RCC 7860 (cell line): ENCODE measurements at regions not wholly inside any gene's neighbourhood (a gene's known extent, or its start where the extent isn't known, plus 50 kb on each side); places are given as distances from the start of the nearest gene placed in this dataset.
"Not testable (repeated sequence)": the region's sequence is repeated elsewhere in the genome, so short reads cannot be mapped to it uniquely, and the experiment has no call there.

Experiments used
- DNase-seq: peaks from one replicate; pipeline ENCODE4 v3.0.0-alpha.2; 2015; ENCODE audit warnings: low spot score
- FAIRE-seq: peaks from 2 replicates; lab custom pipeline; 2012; peaks lifted over from hg19 to GRCh38; lab: Jason Lieb, UNC

DNA sequence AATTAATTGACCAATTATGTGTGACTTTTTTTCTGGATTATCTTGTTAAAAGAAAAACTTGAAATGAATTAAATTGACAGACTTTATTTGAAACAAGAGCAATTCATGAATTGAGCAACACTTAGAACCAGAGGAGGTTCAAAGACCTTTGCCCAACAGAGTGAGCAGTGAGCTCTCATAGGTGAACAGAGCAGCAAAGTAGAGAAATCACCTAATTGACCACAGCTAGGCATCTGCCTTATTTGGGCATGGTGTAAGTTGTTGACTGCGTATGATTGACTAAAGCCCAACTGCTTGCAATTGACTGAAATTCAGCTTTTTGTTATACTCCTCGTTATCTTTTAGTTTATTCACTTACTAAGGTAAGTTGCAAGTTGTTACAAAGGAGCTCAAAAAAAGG is 1216.0 kb upstream of the ALCAM start:
- DNase-seq (no peak), FAIRE-seq (no peak)

DNA sequence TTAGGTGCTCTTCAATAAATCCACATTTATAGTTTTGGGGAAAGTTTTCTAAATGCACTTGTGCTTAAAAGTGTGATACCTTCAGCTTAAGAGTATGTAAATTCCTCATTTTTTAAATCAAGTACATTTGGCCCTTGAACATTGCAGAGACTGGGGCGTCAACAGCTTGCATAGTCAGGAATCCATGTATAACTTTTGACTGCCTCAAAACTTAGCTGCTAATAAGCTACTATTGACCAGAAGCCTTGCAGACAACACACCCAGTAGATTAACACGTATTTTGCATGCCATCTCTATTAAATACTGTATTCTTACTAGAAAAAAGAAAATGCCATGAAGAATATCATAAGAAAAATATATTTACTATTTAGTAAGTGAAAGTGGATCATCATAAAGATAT is 1211.8 kb upstream of the ALCAM start:
- FAIRE-seq (no peak), DNase-seq (no peak)

DNA sequence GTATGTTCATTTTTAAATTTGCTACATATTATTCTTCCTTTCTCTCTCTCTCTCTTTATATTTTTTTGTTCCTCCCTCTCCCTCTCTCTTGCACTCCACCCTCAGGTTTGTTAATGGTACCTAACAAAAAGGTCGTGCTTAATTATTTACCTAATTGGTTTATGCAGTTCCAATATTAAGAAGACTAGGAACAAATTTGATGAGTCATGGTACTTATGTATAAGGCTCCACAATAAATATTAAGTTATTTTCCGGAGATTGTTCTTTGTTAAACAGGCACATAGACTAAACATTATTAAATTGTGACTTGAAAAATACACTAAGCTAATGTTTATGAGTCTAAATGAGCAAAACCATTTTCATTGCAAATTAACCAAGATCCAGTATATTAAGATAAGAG is 1200.8 kb upstream of the ALCAM start:
- FAIRE-seq (no peak), DNase-seq (no peak)

DNA sequence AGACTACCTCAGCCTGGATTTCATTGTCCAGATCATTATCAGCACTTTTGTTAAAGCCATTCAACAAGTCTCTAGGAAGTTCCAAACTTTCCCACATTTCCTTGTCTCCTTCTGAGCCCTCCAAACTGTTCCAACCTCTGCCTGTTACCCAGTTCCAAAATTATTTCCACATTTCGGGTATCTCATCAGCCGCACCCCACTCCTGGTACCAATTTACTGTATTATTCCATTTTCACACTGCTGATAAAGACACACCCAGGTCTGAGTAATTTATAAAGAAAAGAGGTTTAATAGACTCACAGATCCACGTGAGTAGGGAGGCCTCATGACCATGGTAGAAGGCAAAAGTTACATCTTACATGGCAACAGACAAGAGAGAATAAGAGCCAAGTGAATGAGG is 1198.3 kb upstream of the ALCAM start:
- FAIRE-seq (no peak), DNase-seq (no peak)

GRCh38 chr3:104175696-104176095 is 1191.0 kb upstream of the ALCAM start:
- no peak for DNase-seq
- no peak for FAIRE-seq

- FAIRE-seq (no peak), DNase-seq (no peak)
These were observed 1190.0 kb upstream of the ALCAM start for GRCh38 chr3:104176706-104177105.

- DNase-seq: no peak
- FAIRE-seq: no peak
These were observed 1188.0 kb upstream of the ALCAM start for GRCh38 chr3:104178680-104179079.

- FAIRE-seq (no peak), DNase-seq (no peak)
These were observed 1185.8 kb upstream of the ALCAM start for GRCh38 chr3:104180906-104181305.

DNA sequence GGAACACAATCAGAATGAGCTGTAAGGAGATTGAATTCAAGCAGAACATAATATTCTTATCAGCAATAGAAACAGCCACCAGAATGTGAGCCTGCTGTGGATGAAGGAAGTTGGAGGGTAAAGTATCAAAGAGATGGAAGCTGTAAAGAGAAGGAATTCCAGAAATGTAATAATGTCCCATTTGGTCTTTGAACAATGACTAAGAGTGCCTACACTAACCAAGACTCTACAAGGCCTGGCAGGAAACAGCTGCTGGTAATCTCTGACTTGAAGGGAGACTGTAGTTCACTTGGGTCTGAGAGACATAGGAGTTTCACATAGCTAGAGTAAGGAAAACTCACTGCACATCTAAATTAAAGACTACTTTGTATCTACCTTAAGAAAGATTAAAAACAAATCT is 1176.0 kb upstream of the ALCAM start:
- no peak for DNase-seq
- FAIRE-seq: no peak

GRCh38 chr3:104198131-104198530 is 1168.6 kb upstream of the ALCAM start:
- no peak for DNase-seq
- FAIRE-seq: no peak

DNA sequence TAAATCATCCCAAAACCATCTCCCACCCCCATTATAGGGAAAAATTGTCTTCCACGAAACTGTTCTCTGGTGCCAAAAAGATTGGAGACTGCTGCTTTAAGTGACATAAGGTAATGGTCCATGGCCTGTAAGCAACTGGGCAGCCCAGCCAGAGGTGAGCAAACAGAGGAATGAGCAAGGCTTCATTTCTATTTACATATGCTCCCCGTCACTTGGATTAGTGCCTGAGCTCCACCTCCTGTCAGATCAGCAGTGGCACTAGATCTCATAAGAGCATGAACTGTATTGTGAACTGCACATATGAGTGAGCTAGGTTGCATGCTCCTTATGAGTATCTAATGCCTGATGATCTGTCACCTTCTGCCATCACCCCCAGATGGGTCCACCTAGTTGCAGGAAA is 1159.8 kb upstream of the ALCAM start:
- DNase-seq (no peak), FAIRE-seq (no peak)

DNA sequence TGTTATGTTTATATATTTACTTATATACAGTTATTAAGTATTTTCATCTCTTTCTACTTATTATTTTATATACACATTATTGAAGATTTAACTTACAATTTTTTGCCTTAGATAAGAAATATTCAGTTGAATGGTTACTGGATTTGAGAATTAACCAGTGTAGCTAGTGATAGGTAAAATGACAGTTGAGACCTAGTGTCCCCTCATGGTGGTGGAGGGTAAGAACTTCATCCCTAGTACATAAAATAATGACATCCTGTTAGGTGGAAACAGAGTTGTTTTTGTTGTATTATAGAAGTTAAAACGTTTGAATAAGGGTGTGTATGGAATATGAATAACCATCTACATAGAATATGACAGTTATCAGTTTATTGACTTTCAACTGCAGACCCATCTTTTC is 1152.4 kb upstream of the ALCAM start:
- FAIRE-seq: no peak
- DNase-seq: no peak

DNA sequence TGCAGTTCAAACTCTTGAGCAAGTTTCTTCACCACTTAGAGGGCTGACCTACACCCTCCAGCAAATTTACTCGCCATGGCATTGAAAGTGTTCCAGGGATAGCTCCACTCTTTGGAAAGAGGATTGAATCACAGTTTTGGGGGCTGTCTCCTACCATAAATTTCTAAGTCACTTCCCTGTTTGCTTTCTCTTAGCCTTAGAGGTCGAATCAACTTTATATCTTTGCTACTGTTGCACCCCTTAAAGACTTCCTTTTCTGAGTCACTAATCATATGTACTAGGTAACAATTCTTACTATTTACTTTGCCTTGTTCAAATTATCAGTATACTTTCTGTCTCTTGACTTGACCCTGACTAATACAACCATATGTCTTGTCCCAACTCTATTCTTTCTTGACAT is 1151.8 kb upstream of the ALCAM start:
- DNase-seq: no peak
- FAIRE-seq: no peak

DNA sequence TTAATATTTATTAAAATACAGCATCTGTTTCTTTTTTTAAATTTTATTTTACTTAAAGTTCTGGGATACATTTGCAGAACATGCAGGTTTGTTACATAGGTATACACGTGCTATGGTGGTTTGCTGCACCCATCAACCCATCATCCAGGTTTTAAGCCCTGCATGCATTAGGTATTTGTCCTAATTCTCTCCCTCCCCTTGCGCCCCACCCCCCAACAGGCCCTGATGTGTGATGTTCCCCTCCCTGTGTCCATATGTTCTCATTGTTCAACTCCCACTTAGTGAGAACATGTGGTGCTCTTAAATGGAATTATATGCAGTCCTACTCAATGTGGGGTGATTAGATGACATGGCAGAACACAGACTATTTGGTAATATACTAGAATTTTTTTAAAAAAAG is 1147.7 kb upstream of the ALCAM start:
- DNase-seq, FAIRE-seq: not testable (repeated sequence)

DNA sequence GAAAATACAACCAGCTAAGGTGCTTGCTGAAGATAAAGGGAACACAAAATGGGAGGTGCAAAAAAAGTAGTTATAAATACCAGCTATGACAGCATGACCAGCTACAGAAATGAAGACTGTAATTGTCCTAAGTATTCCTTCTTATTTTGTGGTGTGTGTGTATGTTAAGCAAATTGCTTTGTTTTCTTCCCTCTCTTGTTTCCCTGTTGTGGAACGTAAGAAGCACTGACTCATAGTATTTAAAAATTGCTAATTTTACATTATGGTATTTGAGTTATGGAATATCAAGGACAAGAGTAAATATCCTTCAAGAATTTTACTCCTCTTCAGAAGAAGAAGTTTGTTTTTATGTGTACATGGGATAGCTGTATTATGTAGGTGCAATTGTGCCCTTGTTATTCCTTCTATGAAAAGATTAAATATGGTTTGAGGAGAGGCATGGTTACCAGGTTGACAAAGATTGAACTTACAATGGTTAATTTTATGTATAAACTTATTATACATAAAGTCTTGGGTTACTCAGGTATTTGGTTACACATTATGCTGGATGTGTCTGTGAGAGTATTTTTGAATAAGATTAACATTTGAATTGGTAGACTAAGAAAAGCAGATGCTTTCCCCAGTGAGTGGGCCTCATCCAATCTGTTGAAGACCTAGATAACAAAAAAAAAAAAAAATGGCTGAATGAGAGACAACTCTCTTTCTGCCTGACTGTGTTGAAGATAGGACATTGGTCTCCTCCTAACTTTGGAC is 1132.1 kb upstream of the ALCAM start:
- FAIRE-seq (no peak), DNase-seq (no peak)

GRCh38 chr3:104244680-104245220 is 1122.0 kb upstream of the ALCAM start:
- DNase-seq (no peak), FAIRE-seq (peak; percentile 4)

- no peak for FAIRE-seq
- no peak for DNase-seq
These were observed 1121.4 kb upstream of the ALCAM start for GRCh38 chr3:104245261-104245660.

DNA sequence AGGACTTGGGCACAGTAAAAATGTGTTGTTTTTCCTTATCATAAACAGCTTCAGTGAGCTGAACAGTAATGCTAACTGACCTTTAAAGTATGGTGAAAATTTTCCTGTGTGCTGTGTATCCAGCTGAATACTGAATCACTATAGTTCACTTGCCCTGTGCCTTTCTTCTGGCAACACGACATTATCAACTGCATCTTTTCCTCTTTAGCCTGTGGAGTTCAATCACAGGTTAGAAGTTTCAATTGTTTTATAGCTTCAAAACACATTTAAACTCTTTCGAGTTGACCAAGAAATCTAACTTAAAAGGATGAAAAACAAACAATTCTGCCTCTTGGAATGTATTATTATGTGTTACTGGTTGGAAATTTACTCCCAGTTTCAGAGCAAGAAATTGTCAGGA is 1120.7 kb upstream of the ALCAM start:
- DNase-seq: no peak
- FAIRE-seq: no peak

- DNase-seq: no peak
- FAIRE-seq: no peak
These were observed 1109.2 kb upstream of the ALCAM start for GRCh38 chr3:104257486-104257885.

- FAIRE-seq: no peak
- DNase-seq: no peak
These were observed 1103.2 kb upstream of the ALCAM start for GRCh38 chr3:104263477-104263876.

DNA sequence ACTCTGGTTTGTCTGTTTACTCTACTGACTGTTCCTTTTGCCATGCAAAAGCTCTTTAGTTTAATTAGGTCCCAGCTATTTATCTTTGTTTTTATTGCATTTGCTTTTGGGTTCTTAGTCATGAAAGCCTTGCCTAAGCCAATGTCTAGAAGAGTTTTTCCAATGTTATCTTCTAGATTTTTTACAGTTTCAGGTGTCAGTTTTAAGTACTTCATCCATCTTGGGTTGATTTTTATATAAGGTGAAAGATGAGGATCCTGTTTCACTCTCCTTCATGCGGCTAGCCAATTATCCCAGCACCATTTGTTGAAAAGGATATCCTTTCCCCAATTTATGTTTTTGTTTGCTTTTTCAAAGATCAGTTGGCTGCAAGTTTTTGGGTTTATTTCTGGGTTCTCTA is 1100.5 kb upstream of the ALCAM start:
- DNase-seq, FAIRE-seq: not testable (repeated sequence)

DNA sequence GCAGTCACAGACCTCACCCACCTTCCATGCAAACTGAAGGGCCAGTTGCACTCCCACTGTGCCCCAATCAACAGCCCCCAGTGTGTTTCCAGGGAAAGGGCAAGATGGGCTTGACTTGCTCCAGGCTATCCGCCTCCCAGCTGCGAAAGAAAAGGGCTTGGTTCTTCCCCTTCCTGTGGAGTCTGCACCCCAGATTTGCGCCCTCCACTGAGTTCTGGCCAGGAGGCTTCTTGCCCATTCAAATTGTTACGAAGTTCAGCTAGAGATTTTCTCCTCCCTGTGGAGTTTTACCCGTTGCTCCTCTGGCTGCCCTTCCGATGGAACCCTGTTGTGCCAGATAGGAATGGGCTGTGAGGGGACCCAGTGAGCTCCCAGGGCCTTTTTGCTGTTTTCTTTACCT is 1096.9 kb upstream of the ALCAM start:
- DNase-seq: no peak
- FAIRE-seq: no peak
